ENCODE measurements at regions not wholly inside any gene's neighbourhood (a gene's known extent, or its start where the extent isn't known, plus 50 kb on each side); places are given as distances from the start of the nearest gene placed in this dataset.

GRCh38 chr2:59015027-59015426, 773.9 kb upstream of the FANCL start:
- no peak for DNase-seq (ENCODE audit: low read depth in 2 of 2)

DNA sequence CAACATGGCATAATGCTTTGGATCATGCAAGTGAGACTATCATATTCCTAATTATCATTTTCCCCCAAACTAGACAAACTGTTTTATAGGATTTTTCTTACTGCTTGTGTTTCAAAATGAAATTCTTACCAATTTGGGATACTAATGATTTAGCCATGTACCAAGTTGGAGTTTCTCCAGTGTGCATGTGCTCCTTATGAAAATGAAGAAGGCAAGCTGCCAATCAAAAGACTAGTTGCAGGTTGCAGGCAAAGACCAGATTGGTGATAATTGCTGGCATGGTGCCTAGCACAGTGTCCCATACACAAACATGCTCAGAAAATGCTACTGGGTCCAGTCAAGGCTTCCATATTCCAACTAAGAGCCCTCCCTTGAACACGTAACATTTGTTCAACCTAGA, 771.8 kb upstream of the FANCL start:
- DNase-seq (ENCODE audit: low read depth in 2 of 2): no peak

- no peak for DNase-seq (ENCODE audit: low read depth in 2 of 2)
Observed at GRCh38 chr2:59012234-59012633, 771.1 kb upstream of the FANCL start.

GRCh38 chr2:59008950-59009349, 767.8 kb upstream of the FANCL start:
- DNase-seq (ENCODE audit: low read depth in 2 of 2): no peak

GRCh38 chr2:59005836-59006615, 764.9 kb upstream of the FANCL start:
- DNase-seq (ENCODE audit: low read depth in 2 of 2): no peak

- no peak for DNase-seq (ENCODE audit: low read depth in 2 of 2)
Observed at GRCh38 chr2:59004621-59005020, 763.5 kb upstream of the FANCL start.

DNA sequence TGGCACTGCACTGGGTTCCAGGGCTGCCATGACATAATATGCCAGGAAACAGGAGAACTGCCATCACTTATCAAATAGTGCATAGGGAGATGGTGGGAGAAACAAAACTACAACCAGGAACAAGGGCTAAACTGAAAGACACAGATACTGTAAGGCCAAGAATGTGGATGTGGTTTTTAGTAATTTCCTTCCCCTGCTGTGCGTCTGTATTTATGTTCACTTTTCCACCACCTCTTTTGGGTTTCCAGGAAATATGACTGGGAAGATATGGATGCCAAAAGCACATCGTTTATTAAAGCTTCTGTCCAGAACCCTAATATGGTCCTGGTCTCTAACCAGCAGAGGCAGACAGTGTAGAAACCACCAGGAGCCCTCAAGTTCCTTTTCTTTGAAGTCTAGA, 759.7 kb upstream of the FANCL start:
- peak in 1 of 2 experiments; percentile 24 for DNase-seq (ENCODE audit: low read depth in 2 of 2)

DNA sequence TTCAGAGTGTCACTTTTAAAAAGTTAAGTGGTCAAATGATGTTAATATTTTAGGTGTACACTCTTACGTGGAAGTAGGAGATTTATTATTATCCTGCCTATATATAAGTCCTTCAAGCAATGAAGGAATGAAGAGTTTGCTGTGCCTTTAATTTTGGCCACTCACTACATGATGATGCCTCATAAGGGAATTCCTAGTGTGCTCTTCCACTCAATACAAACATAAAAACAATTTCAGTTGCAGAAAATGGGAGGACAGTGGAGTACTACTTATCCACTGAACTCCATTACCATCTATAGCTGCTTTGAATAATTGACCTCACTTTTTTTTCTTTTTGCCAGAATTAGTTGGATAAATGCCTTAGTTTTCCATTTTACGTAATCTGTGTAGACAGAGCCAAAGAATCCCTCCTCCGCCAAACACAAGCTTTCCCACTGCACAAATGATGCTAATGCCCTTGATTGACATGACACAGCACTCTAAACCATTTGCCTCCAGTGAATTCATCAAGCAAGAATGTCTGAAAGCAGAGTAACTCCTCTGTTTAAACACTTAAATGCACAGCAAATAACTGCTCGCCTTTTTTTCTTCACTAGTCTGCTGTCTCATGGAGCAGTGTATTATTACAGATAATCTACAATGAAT, 751.1 kb upstream of the FANCL start:
- no peak for DNase-seq (ENCODE audit: low read depth in 2 of 2)

GRCh38 chr2:58991357-58991756, 750.2 kb upstream of the FANCL start:
- no peak for DNase-seq (ENCODE audit: low read depth in 2 of 2)

DNA sequence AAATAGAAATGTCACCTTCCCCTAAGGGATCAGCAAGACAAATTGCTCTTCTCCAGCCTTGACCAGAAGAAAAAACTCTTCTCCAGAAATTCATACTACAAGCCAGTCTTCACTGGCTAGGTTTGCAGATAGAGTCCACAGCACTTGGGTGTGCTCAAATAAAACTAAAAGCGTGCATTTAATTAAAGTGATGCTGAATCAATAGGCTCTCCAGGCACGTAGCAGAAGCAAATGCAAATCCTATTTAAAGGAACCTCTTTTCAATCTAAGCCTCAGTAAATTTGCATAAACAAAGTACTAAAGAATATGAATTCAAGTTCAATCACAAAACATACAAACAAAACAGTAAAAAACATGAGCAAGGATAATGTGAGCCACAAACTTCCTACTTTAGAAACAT, 744.4 kb upstream of the FANCL start:
- no peak for DNase-seq (ENCODE audit: low read depth in 2 of 2)

DNA sequence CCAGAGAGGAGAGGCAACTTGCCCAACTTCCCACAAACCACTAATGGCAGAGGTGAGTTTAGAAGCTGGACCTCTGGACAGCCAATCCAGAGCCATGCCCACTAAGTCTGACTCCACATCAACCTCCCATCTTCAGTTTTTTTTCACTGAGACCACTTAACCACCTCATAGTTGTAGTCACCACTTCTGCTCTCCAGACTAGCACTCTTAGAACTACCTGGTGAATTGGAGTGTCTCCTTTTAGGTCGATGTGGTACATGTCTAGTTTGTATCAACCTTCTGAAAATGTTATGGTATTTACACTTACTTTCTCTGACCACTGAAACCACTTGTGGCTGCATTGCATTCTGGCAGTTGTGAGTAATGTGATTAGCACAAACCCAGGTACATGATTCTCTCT, 743.6 kb upstream of the FANCL start:
- DNase-seq (ENCODE audit: low read depth in 2 of 2): no peak

DNA sequence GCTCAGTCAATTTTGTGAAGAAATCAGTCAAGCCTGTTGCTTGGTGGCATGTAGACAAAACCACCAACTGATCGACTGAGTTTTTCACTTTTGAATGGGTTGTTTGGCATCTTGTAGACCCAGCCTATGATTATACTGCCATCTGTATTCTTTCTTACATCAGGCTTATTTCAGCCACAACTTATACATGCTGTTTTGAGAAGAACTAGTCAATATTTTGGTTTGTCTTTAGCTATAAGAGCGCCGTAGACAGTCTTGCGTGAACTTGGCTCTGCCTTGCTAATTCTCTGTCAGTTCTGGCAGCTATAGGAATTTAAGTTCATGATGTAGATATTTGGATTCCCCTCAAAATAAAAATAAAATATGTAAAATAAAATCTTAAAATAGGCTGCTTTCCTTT, 742.0 kb upstream of the FANCL start:
- DNase-seq (ENCODE audit: low read depth in 2 of 2): no peak

DNA sequence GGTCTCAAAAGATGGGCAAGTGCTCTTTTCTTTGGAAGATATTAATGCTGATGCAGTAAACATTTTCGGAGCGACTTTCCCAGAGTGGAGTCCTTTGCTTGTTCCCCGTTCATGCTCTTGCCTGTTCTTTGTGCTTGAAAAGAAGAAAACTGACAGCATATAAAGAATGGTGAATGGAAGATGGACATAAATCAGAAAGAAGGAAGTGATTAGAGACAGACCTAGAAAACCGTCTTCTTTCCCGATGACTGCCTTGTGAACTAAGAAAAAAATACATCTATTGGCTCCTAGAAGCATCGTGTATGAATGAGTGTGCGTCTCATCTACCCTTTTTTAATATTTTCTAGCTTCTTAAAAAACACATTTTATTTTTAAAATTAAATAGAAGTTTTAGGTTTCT, 740.1 kb upstream of the FANCL start:
- DNase-seq (ENCODE audit: low read depth in 2 of 2): no peak

GRCh38 chr2:58976375-58977071, 735.4 kb upstream of the FANCL start:
- no peak for DNase-seq (ENCODE audit: low read depth in 2 of 2)

- no peak for DNase-seq (ENCODE audit: low read depth in 2 of 2)
Observed at GRCh38 chr2:58974881-58975280, 733.8 kb upstream of the FANCL start.

- no peak for DNase-seq (ENCODE audit: low read depth in 2 of 2)
Observed at GRCh38 chr2:58974426-58974825, 733.3 kb upstream of the FANCL start.

DNA sequence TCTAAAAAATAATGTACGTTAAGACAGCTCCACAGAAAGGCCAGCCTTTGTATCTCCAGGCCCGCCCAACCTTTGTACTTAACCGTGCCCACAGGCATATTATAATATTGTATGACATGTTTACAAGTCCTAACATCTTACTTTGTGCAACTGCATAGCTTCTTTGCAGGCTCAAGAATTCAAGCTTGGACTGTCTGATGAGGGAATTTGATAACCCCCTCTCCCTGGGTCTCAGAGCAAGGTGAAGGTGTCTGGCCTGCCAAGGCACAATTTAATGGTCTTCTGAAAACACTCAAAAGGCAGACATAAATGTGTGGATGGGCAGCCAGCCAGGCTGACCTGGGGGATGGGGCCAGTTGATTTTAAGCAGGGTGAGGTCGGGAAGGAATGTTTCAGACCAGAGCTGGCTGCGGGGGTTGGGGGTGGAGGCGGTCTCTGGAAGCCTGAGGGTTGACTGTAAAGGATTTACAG, 732.7 kb upstream of the FANCL start:
- no peak for DNase-seq (ENCODE audit: low read depth in 2 of 2)

DNA sequence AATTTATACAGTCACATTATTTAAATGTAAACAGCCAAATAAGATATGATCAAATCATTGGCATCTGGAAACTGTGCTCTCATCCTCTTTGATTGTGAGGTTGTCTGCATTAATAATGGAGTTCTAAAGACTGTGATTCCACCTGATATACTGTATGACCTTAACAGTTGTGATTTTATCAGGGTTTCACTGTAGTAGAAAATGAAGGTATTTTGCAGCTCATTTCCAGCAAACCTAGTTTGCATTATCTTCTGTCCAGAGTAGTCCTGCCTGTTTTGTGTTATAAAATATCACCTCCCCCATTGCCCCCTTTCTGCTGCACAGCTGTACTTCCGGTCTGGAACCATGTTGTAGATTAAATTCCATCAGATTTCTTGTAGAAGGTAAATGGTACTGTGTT, 731.6 kb upstream of the FANCL start:
- DNase-seq (ENCODE audit: low read depth in 2 of 2): no peak

GRCh38 chr2:58971511-58972360, 730.6 kb upstream of the FANCL start:
- no peak for DNase-seq (ENCODE audit: low read depth in 2 of 2)

DNA sequence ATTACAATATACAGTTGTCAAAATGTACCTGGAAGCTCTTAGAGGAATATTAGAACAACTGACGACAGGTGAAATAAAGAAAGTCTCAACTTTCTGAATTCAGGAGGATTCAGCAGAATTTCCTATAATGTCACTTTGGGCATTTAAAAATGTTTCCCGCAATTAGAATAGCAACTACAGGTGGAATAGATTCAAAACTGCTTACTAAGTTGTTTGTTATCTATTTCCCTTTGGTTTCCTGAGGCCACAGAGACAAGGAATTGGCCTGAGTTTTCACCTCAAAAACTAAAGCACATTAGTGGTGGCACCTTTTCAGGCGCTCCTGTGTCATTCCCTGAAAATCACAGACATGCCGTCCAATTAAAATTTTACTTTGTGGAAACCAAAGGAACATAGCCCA, 729.2 kb upstream of the FANCL start:
- no peak for DNase-seq (ENCODE audit: low read depth in 2 of 2)

DNA sequence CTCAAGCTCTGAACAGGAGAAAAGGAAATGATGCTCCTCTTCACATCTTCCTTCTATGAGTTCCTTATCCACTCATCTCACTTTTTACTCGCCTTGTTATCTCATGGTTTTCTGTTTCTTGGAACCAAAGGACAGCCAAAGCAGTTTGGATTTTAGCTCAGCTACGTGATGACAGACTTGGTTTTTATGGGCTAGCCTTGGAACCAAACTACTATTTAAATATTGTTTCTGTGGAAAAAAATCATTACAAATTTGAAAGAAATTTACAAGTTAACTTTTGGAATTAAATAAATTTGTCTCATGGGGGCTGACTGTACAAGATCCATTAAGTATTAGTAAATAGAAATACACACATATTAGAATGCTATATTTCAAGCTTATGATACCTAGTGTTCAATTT, 727.8 kb upstream of the FANCL start:
- no peak for DNase-seq (ENCODE audit: low read depth in 2 of 2)

DNA sequence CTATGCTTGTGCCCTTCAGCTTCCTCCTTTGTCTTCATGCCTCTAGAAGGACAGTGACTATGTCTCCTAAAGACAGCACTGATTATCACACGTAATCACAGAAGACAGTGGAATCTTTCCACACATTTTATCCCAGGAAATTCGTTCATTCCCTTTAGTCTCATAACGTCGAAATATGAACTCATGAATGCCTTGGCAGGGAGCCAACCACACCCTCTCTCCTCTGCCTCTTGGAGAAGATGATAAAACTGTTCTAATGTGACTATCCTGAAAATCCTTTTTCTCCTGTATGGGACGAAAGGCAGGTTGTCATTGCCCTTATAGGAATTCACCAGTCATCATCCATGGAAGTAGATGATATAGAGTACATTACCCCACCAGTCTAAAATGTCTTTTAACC, 726.6 kb upstream of the FANCL start:
- no peak for DNase-seq (ENCODE audit: low read depth in 2 of 2)

Data from fibroblast of skin of left quadriceps (primary cell).